Liver (tissue), 8 donors: ENCODE measurements at regions not wholly inside any gene's neighbourhood (a gene's known extent, or its start where the extent isn't known, plus 50 kb on each side); places are given as distances from the start of the nearest gene placed in this dataset.

Source experiments
- DNase-seq: peaks from one replicate; pipeline ENCODE4 v3.0.0-alpha.2; 2017; ENCODE audit warnings: low spot score
- H3K27ac ChIP-seq, 2 donors: one replicate each; pipeline ENCODE4 v1.7.0; 2013; ENCODE audit warnings: inconsistent platforms in 2 of 2, low read length in 2 of 2, control low read depth in 1 of 2, low read depth in 1 of 2, mild to moderate bottlenecking in 1 of 2
- H3K27me3 ChIP-seq, 4 donors: one replicate each; pipeline versions ENCODE4 v1.6.1 to v1.7.0; 2013; ENCODE audit warnings: low read length in 3 of 4, inconsistent platforms in 1 of 4, mild to moderate bottlenecking in 1 of 4, moderate library complexity in 1 of 4; ENCODE audit not compliant: control insufficient read depth in 4 of 4, insufficient read depth in 4 of 4
- H3K36me3 ChIP-seq, 4 donors: one replicate each; pipeline versions ENCODE4 v1.6.1 to v1.7.0; 2013; ENCODE audit warnings: low read length in 3 of 4, mild to moderate bottlenecking in 3 of 4, low read depth in 1 of 4, moderate library complexity in 1 of 4; ENCODE audit not compliant: control insufficient read depth in 4 of 4, insufficient read depth in 3 of 4
- H3K4me1 ChIP-seq, 4 donors: one replicate each; pipeline versions ENCODE4 v1.6.1 to v1.7.0; 2013; ENCODE audit warnings: low read length in 3 of 4, mild to moderate bottlenecking in 3 of 4, moderate library complexity in 1 of 4; ENCODE audit not compliant: control insufficient read depth in 4 of 4, insufficient read depth in 4 of 4
- H3K4me3 ChIP-seq, 3 donors: one replicate each; pipeline versions ENCODE4 v1.6.1 to v1.7.0; 2013; ENCODE audit warnings: low read length in 3 of 3, control low read depth in 1 of 3, low read depth in 1 of 3, mild to moderate bottlenecking in 1 of 3
- H3K9ac ChIP-seq, 2 donors: one replicate each; pipeline ENCODE4 v1.7.0; 2013; ENCODE audit warnings: low read length in 2 of 2, mild to moderate bottlenecking in 2 of 2, moderate library complexity in 2 of 2, control low read depth in 1 of 2, low read depth in 1 of 2
- H3K9me3 ChIP-seq, 4 donors: one replicate each; pipeline versions ENCODE4 v1.6.1 to v1.7.0; 2013; ENCODE audit warnings: low read length in 3 of 4; ENCODE audit not compliant: control insufficient read depth in 4 of 4
- ATF3 ChIP-seq: IDR thresholded peaks from 2 replicates; pipeline ENCODE4 v1.6.1; 2016; ENCODE audit warnings: antibody characterized with exemption
- CTCF ChIP-seq: fragments of 150-350 bp; IDR thresholded peaks from 2 replicates; pipeline ENCODE4 v1.5.1; 2017; ENCODE audit warnings: improper control_type of control experiment, low read depth, low read length; ENCODE audit not compliant: missing input control
- EGR1 ChIP-seq, 2 donors: IDR thresholded peaks; 2 replicates each; pipeline ENCODE4 v1.6.1; 2016 to 2018; ENCODE audit warnings: antibody characterized with exemption in 2 of 2, low read depth in 2 of 2
- FOXA1 ChIP-seq: IDR thresholded peaks from 2 replicates; pipeline ENCODE4 v1.6.1; 2016; ENCODE audit warnings: antibody characterized with exemption
- FOXA2 ChIP-seq: IDR thresholded peaks from 2 replicates; pipeline ENCODE4 v1.6.1; 2016; ENCODE audit warnings: antibody characterized with exemption
- GABPA ChIP-seq, 2 donors: IDR thresholded peaks in 1 of 2; conservative IDR thresholded peaks in 1 of 2; 2 replicates each; pipeline ENCODE4 v1.6.1; 2016; ENCODE audit warnings: antibody characterized with exemption in 2 of 2, mild to moderate bottlenecking in 1 of 2, moderate library complexity in 1 of 2
- HNF4A ChIP-seq, 2 donors: conservative IDR thresholded peaks; 2 replicates each; pipeline ENCODE4 v1.6.1; 2016; ENCODE audit warnings: antibody characterized with exemption in 2 of 2, mild to moderate bottlenecking in 2 of 2
- HNF4G ChIP-seq: IDR thresholded peaks from 2 replicates; pipeline ENCODE4 v1.6.1; 2016; ENCODE audit warnings: antibody characterized with exemption
- JUND ChIP-seq, 2 donors: IDR thresholded peaks; 2 replicates each; pipeline ENCODE4 v1.6.1; 2016; ENCODE audit warnings: antibody characterized with exemption in 2 of 2
- MAX ChIP-seq: IDR thresholded peaks from 2 replicates; pipeline ENCODE4 v1.6.1; 2016; ENCODE audit warnings: antibody characterized with exemption
- NR2F2 ChIP-seq: IDR thresholded peaks from 2 replicates; pipeline ENCODE4 v1.6.1; 2016; ENCODE audit warnings: antibody characterized with exemption
- RAD21 ChIP-seq, 2 donors: IDR thresholded peaks; 2 replicates each; pipeline ENCODE4 v1.6.1; 2016; ENCODE audit warnings: antibody characterized with exemption in 2 of 2, mild to moderate bottlenecking in 2 of 2
- REST ChIP-seq: IDR thresholded peaks from 2 replicates; pipeline ENCODE4 v1.6.1; 2016; ENCODE audit warnings: antibody characterized with exemption, mild to moderate bottlenecking
- RXRA ChIP-seq, 2 donors: IDR thresholded peaks; 2 replicates each; pipeline ENCODE4 v1.6.1; 2017 to 2018; ENCODE audit warnings: antibody characterized with exemption in 2 of 2, mild to moderate bottlenecking in 1 of 2
- SP1 ChIP-seq: IDR thresholded peaks from 2 replicates; pipeline ENCODE4 v1.6.1; 2018; ENCODE audit warnings: antibody characterized with exemption, mild to moderate bottlenecking
- TAF1 ChIP-seq: conservative IDR thresholded peaks from 2 replicates; pipeline ENCODE4 v1.6.1; 2016; ENCODE audit warnings: antibody characterized with exemption, mild to moderate bottlenecking
- YY1 ChIP-seq: IDR thresholded peaks from 2 replicates; pipeline ENCODE4 v1.6.1; 2016; ENCODE audit warnings: antibody characterized with exemption, mild to moderate bottlenecking
- ZBTB33 ChIP-seq: IDR thresholded peaks from 2 replicates; pipeline ENCODE4 v1.6.1; 2016; ENCODE audit warnings: antibody characterized with exemption
- WGBS: extraction: QIAGEN DNeasy Blood & Tissue Kit; methylation state at CpG from one replicate; pipeline ENCODE4 v1.1.7; 2013; 5-methylcytosine and 5-hydroxymethylcytosine counted together
- donor health status: healthy.
- donor health status: healthy.
- donor health status: healthy.
- donor health status: healthy.
- donor health status: healthy.

GRCh38 chr6:132131351-132131750 lies 180.2 kb upstream of the CCN2 start:
- no peaks in the 10 kb centered on the region for H3K36me3 ChIP-seq
- no peak for DNase-seq
- no peaks in the 10 kb centered on the region for H3K4me1 ChIP-seq
- WGBS, result 74% methylated on average over 3 of the region's 3 CpGs
- H3K9ac ChIP-seq, result no peak overlapping the region
- peak overlapping the region in 1 of 2 donors; percentile 44 for H3K27ac ChIP-seq
- no peak overlapping the region for H3K4me3 ChIP-seq
- TF ChIP-seq HNF4G, result no peak
- TF ChIP-seq SP1, result no peak
- no peak for TF ChIP-seq TAF1
- no peak for TF ChIP-seq NR2F2
- no peak for TF ChIP-seq REST
- no peak for TF ChIP-seq EGR1 (IDR thresholded peaks at IDR 0.05; ENCODE audit: low read depth in 2 of 2)
- TF ChIP-seq ZBTB33, result no peak
- no peak for TF ChIP-seq JUND (IDR thresholded peaks at IDR 0.05)
- no peak for TF ChIP-seq CTCF
- no peak for TF ChIP-seq HNF4A (conservative IDR thresholded peaks at IDR 0.05)
- TF ChIP-seq FOXA2, result no peak
- no peak for TF ChIP-seq ATF3
- no peak for TF ChIP-seq YY1
- no peak for TF ChIP-seq GABPA (IDR thresholded peaks at IDR 0.05 in 1 of 2, conservative IDR thresholded peaks at IDR 0.05 in 1 of 2)
- TF ChIP-seq RXRA (IDR thresholded peaks at IDR 0.05), result no peak
- TF ChIP-seq MAX, result no peak
- TF ChIP-seq RAD21 (IDR thresholded peaks at IDR 0.05), result no peak
- TF ChIP-seq FOXA1, result no peak
- no peaks in the 10 kb centered on the region for H3K9me3 ChIP-seq
- no peaks in the 10 kb centered on the region for H3K27me3 ChIP-seq
